ENCODE measurements at regions not wholly inside any gene's neighbourhood (a gene's known extent, or its start where the extent isn't known, plus 50 kb on each side); places are given as distances from the start of the nearest gene placed in this dataset.
"Not testable (repeated sequence)": the region's sequence is repeated elsewhere in the genome, so short reads cannot be mapped to it uniquely, and the experiment has no call there.

DNA sequence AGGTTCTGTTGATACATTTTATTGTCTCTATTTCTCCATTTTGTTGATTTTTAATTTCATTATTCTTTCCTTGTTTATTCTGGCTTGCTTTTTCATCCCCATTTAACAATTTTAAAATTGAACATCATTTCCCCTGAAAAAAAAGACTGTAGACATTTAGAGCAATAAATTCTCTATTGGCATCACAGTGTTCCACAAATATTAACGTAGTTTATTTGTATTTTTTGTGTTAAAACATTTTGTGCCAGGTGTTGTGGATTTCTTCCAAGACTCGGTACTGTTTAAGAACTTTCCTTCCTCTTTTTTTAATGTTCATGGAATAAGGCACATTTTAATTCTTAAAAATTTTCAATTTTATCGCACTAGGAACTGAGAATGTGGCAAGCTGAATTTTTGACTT lies 156.1 kb upstream of the NPY start:
- in situ Hi-C loops (cut with HindIII; ENCODE audit: low sequenced_read_pairs) = no loop called here

GRCh38 chr7:24129597-24129996 lies 154.4 kb upstream of the NPY start:
- in situ Hi-C loops (cut with HindIII; ENCODE audit: low sequenced_read_pairs) = no loop called here

GRCh38 chr7:24130631-24131030 lies 153.4 kb upstream of the NPY start:
- in situ Hi-C loops (cut with HindIII; ENCODE audit: low sequenced_read_pairs) = no loop called here

- in situ Hi-C loops (cut with HindIII; ENCODE audit: low sequenced_read_pairs) = no loop called here
Observed at GRCh38 chr7:24133691-24134090, 150.3 kb upstream of the NPY start.

GRCh38 chr7:24134535-24134934 lies 149.5 kb upstream of the NPY start:
- in situ Hi-C loops (cut with HindIII; ENCODE audit: low sequenced_read_pairs) = no loop called here

- in situ Hi-C loops (cut with HindIII; ENCODE audit: low sequenced_read_pairs) = no loop called here
Observed at GRCh38 chr7:24135003-24135817, 148.8 kb upstream of the NPY start.

GRCh38 chr7:24137338-24137737 lies 146.7 kb upstream of the NPY start:
- in situ Hi-C loops (cut with HindIII; ENCODE audit: low sequenced_read_pairs) = no loop called here

GRCh38 chr7:24138343-24138742 lies 145.6 kb upstream of the NPY start:
- in situ Hi-C loops (cut with HindIII; ENCODE audit: low sequenced_read_pairs) = no loop called here

DNA sequence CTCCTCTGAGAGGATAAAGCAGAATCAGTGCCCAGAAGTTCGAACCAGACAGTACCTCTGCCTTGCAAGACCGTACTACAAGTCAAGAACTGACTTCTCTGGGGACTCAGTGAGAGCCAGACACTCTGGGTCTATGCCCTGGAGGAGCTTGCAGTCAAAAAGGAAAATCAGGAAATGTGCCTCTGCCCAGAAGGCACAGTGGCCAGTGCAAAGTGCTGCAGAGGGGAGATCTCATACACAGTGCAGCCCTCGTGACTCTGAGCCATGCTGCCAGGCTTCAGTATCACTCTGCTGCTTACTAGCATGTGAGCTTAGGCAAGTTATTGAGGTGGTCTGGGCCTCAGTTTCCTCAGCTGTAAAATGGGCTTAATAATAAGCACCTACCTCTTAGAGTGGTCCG lies 144.0 kb upstream of the NPY start:
- in situ Hi-C loops (cut with HindIII; ENCODE audit: low sequenced_read_pairs) = no loop called here

- in situ Hi-C loops (cut with HindIII; ENCODE audit: low sequenced_read_pairs) = no loop called here
Observed at GRCh38 chr7:24141874-24142509, 142.0 kb upstream of the NPY start.

DNA sequence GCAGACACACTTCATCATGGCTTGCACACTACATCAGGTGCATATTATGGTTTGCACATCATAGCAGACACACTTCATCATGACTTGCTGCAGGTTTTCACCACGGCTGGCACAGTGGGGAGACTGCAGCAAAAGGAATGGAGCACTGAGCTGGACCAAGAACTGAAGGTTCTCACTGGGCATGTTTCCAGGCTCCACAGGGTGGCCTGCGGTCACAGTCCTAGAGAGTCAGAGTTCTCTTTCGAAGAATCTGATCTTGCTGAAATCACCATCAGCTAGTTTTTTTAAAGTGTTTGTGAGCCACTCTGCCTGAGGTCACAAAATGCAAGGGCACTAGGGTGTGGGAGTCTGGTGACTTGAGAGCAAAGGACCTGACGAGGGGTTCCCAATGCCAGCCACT lies 140.4 kb upstream of the NPY start:
- in situ Hi-C loops (cut with HindIII; ENCODE audit: low sequenced_read_pairs) = no loop called here

DNA sequence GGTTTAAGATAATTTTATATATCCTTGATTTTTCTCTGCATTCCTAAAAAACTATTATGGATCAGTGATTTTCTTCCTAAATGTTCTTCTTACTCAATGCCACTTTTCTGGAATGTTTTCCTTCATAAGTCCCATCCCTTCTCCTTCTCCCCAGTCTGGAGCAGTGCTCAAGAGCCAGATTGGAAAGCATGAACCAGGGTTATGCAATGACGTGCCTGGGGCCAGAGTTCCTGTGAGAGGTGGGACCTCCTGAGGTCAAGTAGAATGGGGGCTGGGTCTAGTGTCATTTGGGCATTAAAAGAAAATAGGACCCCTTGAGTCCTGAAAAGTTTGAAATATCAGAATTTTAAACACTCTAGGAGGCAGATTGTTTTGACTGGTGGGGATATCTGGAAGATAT lies 132.0 kb upstream of the NPY start:
- in situ Hi-C loops (cut with HindIII; ENCODE audit: low sequenced_read_pairs) = no loop called here

DNA sequence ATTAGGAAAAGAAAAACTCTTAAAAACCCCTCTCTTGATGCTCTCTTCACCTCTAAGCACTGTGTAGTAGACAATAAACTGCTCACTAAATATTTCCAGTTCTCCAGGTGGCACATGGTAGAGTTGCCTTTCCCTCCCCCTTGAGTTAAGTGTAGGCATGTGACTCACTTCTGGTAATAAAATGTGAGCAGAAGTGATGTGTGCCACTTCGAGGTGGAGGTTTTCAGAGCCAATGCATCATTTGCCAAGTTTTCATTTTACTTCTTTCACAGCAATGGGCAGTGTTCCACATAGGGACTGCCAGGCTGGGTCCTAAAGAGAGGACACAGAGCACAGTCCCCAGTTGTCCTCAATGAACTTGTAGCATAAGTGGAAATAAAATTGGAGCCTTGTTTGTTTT lies 131.6 kb upstream of the NPY start:
- in situ Hi-C loops (cut with HindIII; ENCODE audit: low sequenced_read_pairs) = no loop called here

GRCh38 chr7:24152877-24153472 lies 131.0 kb upstream of the NPY start:
- in situ Hi-C loops (cut with HindIII; ENCODE audit: low sequenced_read_pairs) = no loop called here

DNA sequence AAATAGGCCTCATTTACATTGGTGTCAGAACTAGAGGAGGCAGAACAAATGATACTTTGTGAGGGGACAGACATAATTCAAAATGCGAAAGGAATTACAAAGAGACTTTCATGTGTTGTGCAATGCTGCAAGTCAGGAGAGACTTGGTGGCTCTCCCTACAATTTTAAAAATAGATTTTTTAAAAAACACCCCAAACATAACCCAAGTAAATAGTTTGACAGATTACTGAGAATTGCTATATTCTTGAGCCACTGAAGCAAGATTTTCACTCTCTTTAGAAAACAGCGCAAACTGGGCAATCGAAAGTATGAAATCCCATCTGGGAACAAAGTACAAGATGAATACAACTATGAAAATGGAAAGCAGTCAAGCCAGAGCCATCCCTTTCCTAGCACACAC lies 126.3 kb upstream of the NPY start:
- in situ Hi-C loops (cut with HindIII; ENCODE audit: low sequenced_read_pairs) = no loop called here

DNA sequence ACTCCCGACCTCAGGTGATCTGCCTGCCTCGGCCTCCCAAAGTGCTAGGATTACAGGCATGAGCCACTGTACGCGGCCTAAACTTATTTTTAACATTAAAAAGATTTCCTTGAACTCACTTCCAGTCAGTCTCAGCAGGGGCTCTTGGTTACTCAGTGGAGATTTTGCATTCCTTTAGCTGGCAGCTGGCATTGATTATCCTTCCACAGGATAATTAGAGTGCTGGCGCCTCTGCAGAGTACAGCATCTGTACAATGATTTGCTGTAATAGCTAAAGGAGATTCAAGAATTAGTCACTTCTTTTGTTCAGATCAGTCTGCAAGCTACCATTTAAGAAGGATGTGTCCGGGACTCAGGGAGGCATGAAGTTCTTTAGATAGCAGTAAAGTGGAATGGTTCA lies 125.0 kb upstream of the NPY start:
- in situ Hi-C loops (cut with HindIII; ENCODE audit: low sequenced_read_pairs) = no loop called here

DNA sequence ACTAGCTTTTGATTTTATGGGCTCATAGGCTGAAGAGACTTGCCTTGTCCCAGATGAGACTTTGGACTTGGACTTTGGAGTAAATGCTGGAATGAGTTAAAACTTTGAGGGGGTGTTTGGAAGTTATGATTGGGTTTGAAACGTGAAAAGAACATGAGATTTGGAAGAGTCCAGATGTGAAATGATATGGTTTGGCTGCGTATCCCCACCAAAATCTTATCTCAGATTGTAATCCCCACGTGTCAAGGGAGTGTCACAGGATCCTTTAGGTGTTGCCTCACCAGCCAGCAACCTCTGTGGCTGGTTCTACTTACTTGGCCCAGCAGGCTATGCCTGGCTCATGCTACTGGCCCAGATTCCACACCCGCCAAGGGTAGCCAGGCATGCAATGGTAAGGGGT lies 119.6 kb upstream of the NPY start:
- in situ Hi-C loops (cut with HindIII; ENCODE audit: low sequenced_read_pairs) = no loop called here

- in situ Hi-C loops (cut with HindIII; ENCODE audit: low sequenced_read_pairs) = no loop called here
Observed at GRCh38 chr7:24169077-24169624, 114.8 kb upstream of the NPY start.

GRCh38 chr7:24171951-24172350 lies 112.0 kb upstream of the NPY start:
- in situ Hi-C loops (cut with HindIII; ENCODE audit: low sequenced_read_pairs) = not testable (repeated sequence)

GRCh38 chr7:24172856-24173255 lies 111.1 kb upstream of the NPY start:
- in situ Hi-C loops (cut with HindIII; ENCODE audit: low sequenced_read_pairs) = no loop called here

DNA sequence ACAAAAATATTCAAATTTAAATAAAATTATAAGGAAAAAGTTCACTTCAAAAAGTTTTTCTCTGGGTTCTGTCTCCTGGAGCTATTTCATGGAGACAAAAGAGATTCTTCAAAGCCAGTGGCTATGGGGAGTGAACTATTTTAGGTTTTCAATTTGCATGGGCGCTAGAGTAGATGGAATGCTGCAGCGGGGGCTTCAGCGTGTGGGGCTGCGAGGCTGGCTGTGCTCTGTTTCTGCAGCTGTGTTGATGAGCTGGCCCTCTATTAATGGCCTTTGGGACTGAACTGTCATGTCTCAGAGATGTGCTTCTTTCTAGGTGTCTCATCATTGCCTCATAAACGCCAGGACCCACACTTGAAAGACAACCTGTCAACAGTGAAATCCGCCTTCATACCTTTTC lies 108.4 kb upstream of the NPY start:
- in situ Hi-C loops (cut with HindIII; ENCODE audit: low sequenced_read_pairs) = no loop called here

Measured in endothelial cell of hepatic sinusoid (primary cell).